ENCODE measurements at regions not wholly inside any gene's neighbourhood (a gene's known extent, or its start where the extent isn't known, plus 50 kb on each side); places are given as distances from the start of the nearest gene placed in this dataset.

DNA sequence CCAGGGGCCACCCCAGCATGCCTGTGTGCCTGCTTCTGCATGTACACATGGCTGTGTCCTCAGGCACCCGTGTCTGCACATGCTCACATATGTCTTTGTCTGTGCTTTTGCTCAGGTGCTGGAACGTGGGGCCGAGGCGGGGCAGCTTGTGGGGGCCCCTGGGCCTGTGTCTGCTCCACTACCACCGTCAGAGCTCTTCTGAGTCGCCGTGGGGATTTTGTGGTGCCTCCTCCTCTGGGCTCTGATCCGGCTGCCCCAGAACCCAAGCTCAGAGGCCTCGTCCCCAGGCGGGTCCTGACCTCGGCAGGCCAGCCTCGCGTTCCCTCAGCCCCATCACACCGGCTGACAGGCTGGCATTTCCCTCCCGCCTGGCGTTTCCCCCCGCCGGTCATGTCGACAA is 104.6 kb upstream of the ACTRT2 start (continued):
- TF ChIP-seq, protein P1, sequence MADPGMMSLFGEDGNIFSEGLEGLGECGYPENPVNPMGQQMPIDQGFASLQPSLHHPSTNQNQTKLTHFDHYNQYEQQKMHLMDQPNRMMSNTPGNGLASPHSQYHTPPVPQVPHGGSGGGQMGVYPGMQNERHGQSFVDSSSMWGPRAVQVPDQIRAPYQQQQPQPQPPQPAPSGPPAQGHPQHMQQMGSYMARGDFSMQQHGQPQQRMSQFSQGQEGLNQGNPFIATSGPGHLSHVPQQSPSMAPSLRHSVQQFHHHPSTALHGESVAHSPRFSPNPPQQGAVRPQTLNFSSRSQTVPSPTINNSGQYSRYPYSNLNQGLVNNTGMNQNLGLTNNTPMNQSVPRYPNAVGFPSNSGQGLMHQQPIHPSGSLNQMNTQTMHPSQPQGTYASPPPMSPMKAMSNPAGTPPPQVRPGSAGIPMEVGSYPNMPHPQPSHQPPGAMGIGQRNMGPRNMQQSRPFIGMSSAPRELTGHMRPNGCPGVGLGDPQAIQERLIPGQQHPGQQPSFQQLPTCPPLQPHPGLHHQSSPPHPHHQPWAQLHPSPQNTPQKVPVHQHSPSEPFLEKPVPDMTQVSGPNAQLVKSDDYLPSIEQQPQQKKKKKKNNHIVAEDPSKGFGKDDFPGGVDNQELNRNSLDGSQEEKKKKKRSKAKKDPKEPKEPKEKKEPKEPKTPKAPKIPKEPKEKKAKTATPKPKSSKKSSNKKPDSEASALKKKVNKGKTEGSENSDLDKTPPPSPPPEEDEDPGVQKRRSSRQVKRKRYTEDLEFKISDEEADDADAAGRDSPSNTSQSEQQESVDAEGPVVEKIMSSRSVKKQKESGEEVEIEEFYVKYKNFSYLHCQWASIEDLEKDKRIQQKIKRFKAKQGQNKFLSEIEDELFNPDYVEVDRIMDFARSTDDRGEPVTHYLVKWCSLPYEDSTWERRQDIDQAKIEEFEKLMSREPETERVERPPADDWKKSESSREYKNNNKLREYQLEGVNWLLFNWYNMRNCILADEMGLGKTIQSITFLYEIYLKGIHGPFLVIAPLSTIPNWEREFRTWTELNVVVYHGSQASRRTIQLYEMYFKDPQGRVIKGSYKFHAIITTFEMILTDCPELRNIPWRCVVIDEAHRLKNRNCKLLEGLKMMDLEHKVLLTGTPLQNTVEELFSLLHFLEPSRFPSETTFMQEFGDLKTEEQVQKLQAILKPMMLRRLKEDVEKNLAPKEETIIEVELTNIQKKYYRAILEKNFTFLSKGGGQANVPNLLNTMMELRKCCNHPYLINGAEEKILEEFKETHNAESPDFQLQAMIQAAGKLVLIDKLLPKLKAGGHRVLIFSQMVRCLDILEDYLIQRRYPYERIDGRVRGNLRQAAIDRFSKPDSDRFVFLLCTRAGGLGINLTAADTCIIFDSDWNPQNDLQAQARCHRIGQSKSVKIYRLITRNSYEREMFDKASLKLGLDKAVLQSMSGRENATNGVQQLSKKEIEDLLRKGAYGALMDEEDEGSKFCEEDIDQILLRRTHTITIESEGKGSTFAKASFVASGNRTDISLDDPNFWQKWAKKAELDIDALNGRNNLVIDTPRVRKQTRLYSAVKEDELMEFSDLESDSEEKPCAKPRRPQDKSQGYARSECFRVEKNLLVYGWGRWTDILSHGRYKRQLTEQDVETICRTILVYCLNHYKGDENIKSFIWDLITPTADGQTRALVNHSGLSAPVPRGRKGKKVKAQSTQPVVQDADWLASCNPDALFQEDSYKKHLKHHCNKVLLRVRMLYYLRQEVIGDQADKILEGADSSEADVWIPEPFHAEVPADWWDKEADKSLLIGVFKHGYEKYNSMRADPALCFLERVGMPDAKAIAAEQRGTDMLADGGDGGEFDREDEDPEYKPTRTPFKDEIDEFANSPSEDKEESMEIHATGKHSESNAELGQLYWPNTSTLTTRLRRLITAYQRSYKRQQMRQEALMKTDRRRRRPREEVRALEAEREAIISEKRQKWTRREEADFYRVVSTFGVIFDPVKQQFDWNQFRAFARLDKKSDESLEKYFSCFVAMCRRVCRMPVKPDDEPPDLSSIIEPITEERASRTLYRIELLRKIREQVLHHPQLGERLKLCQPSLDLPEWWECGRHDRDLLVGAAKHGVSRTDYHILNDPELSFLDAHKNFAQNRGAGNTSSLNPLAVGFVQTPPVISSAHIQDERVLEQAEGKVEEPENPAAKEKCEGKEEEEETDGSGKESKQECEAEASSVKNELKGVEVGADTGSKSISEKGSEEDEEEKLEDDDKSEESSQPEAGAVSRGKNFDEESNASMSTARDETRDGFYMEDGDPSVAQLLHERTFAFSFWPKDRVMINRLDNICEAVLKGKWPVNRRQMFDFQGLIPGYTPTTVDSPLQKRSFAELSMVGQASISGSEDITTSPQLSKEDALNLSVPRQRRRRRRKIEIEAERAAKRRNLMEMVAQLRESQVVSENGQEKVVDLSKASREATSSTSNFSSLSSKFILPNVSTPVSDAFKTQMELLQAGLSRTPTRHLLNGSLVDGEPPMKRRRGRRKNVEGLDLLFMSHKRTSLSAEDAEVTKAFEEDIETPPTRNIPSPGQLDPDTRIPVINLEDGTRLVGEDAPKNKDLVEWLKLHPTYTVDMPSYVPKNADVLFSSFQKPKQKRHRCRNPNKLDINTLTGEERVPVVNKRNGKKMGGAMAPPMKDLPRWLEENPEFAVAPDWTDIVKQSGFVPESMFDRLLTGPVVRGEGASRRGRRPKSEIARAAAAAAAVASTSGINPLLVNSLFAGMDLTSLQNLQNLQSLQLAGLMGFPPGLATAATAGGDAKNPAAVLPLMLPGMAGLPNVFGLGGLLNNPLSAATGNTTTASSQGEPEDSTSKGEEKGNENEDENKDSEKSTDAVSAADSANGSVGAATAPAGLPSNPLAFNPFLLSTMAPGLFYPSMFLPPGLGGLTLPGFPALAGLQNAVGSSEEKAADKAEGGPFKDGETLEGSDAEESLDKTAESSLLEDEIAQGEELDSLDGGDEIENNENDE (IDR thresholded peaks at IDR 0.05; ENCODE audit: insufficient replicate concordance, low read length): no peak
- TF ChIP-seq PHF8 (conservative IDR thresholded peaks at IDR 0.05; ENCODE audit: low read depth, low read length): no peak
- TF ChIP-seq POLR2AphosphoS5 (IDR thresholded peaks at IDR 0.05; ENCODE audit: low read depth, low read length): no peak
- TF ChIP-seq RNF2 (IDR thresholded peaks at IDR 0.05; ENCODE audit: borderline replicate concordance, low read depth, low read length, missing control alignments, poor library complexity, severe bottlenecking): no peak
- no peak for TF ChIP-seq CBX8 (IDR thresholded peaks at IDR 0.05; ENCODE audit: borderline replicate concordance, low read depth, low read length)
- no peak for TF ChIP-seq SRF (IDR thresholded peaks at IDR 0.05; ENCODE audit: low read depth, low read length)
- TF ChIP-seq E2F6 (IDR thresholded peaks at IDR 0.05): no peak
- TF ChIP-seq CBX5 (IDR thresholded peaks at IDR 0.05; ENCODE audit: low read depth, low read length): no peak
